Left lung (tissue), 4 donors: ENCODE measurements at regions not wholly inside any gene's neighbourhood (a gene's known extent, or its start where the extent isn't known, plus 50 kb on each side); places are given as distances from the start of the nearest gene placed in this dataset.

ENCODE experiments used
- ATAC-seq: fragments of 200-7000 bp; cut with Tn5 transposase; one replicate; pipeline ENCODE4 v1.9.1; 2020; ENCODE audit warnings: moderate library complexity
- DNase-seq, 4 donors: peaks; one replicate each; pipeline ENCODE4 v3.0.0-alpha.2; 2013 to 2020
- H3K27ac ChIP-seq, 2 donors: fragments of 200-600 bp; sonication (generic) in 1 of 2; one replicate each; pipeline versions ENCODE4 v1.5.0 to v1.8.0; 2020 to 2021
- H3K27me3 ChIP-seq, 2 donors: fragments of 200-600 bp; sonication (generic) in 1 of 2; one replicate each; pipeline versions ENCODE4 v1.5.0 to v1.8.0; 2020 to 2021
- H3K36me3 ChIP-seq, 2 donors: fragments of 200-600 bp; sonication (generic) in 1 of 2; one replicate each; pipeline versions ENCODE4 v1.5.0 to v1.8.0; 2020 to 2021
- H3K4me1 ChIP-seq, 2 donors: fragments of 200-600 bp; one replicate each; pipeline ENCODE4 v1.8.0; 2021
- H3K4me3 ChIP-seq, 2 donors: fragments of 200-600 bp; sonication (generic) in 1 of 2; one replicate each; pipeline versions ENCODE4 v1.5.0 to v1.8.0; 2020 to 2021; ENCODE audit warnings: mild to moderate bottlenecking in 1 of 2
- H3K9me3 ChIP-seq, 2 donors: fragments of 200-600 bp; sonication (generic) in 1 of 2; one replicate each; pipeline versions ENCODE4 v1.5.0 to v1.8.0; 2020 to 2021
- intact Hi-C, 2 donors: fragments of 100-400 bp; cut with DNase I; formaldehyde crosslinking; loops; one replicate each; pipeline versions ENCODE4 v1.11.2 to v1.14.2; 2022
- TF ChIP-seq, protein P1 (sequence below), 2 donors: fragments of 200-600 bp; sonication (generic) in 1 of 2; IDR thresholded peaks; one replicate each; pipeline versions ENCODE4 v1.5.0 to v1.8.0; 2021; ENCODE audit warnings: antibody characterized with exemption in 2 of 2
- donor health status: DM: no; HTN: yes; CAD: no.
- donor health status: DM: no; HTN: no; CAD: no.

DNA sequence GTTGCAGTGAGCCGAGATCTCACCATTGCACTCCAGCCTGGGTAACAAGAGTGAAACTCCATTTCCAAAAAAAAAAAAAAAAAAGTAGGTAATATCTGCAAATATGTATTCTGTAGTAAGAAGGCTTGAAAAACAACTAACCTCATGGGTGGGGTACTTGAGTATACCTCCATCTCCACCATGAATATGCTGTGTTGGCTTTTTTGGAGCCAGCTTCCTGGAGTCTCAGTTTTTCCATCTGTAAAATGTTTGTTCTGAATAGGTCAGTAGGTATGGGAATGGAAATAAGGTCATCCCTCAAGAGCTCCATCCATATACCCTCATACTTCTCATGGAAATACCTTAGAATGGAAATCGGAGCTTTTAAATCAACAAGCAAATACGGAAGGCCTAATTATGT is 430.0 kb upstream of the FAM98A start:
- TF ChIP-seq, protein P1, sequence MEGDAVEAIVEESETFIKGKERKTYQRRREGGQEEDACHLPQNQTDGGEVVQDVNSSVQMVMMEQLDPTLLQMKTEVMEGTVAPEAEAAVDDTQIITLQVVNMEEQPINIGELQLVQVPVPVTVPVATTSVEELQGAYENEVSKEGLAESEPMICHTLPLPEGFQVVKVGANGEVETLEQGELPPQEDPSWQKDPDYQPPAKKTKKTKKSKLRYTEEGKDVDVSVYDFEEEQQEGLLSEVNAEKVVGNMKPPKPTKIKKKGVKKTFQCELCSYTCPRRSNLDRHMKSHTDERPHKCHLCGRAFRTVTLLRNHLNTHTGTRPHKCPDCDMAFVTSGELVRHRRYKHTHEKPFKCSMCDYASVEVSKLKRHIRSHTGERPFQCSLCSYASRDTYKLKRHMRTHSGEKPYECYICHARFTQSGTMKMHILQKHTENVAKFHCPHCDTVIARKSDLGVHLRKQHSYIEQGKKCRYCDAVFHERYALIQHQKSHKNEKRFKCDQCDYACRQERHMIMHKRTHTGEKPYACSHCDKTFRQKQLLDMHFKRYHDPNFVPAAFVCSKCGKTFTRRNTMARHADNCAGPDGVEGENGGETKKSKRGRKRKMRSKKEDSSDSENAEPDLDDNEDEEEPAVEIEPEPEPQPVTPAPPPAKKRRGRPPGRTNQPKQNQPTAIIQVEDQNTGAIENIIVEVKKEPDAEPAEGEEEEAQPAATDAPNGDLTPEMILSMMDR (IDR thresholded peaks at IDR 0.05), result no peak
- intact Hi-C loops, result no loop called here
- Histone ChIP-seq H3K4me3 (no peak overlapping the region), H3K27me3 (no peaks in the 10 kb centered on the region), H3K9me3 (no peaks in the 10 kb centered on the region), H3K27ac (no peak overlapping the region), H3K4me1 (no peaks in the 10 kb centered on the region), H3K36me3 (no peaks in the 10 kb centered on the region)
- no peak for DNase-seq
- ATAC-seq, result no peak

DNA sequence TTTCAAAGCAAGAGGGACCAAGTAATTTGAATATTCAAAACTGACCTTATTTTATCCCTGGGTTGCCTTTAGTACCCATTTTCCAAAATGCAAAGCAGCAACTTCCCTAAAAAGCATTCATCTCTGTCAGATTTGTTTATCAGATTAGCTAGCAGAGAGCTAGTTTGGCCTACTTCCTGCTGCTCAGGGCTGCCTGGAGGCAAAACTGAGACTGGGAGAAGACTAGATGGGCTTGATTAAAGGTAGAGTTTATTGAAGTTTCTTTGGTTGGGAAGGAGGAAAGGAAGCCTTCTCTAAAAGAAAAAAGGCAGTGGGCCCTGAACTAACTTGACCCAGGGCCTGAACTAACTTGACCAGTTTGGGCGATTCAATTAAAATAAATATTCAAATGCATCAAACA is 426.1 kb upstream of the FAM98A start:
- H3K27ac ChIP-seq, result no peak overlapping the region
- intact Hi-C loops, result no loop called here
- TF ChIP-seq, protein P1 (IDR thresholded peaks at IDR 0.05), result no peak
- H3K4me3 ChIP-seq, result no peak overlapping the region
- no peaks in the 10 kb centered on the region for H3K4me1 ChIP-seq
- no peak for DNase-seq
- ATAC-seq, result no peak
- H3K27me3 ChIP-seq, result no peaks in the 10 kb centered on the region
- H3K36me3 ChIP-seq, result no peaks in the 10 kb centered on the region
- H3K9me3 ChIP-seq, result no peaks in the 10 kb centered on the region

DNA sequence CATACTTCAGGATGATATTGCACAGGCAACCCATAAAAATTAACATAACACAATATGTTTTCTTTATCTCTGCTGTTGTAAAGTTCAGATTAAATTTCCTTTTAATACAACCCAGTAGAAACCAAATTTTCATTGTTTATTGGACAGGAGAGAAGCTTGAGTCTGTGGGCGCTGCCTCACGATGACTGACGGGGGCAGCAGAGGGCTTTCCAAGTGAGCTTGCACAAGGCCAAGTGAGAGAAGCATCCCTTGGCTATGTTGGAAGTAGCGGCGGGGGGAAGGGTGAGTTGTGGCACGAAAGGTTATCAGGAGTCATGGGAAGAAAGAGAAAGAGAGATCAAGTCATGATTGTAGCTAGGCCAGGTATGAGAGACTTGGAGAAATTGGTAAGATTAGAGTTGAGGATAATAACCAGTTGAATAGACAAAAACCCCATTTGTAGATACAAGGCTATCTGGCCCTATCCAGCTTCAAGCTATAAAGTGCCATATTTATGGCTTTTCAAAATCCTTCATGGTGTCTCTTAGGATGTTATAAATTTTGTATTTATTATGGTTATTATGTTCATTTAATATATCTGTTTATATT is 413.7 kb upstream of the FAM98A start:
- DNase-seq (peak; percentile 41 to 76 (median 62)), ATAC-seq (peak; percentile 89)
- Histone ChIP-seq H3K4me1 (peaks cover 0 to 5% of the 10 kb centered on the region in 2 donors), H3K9me3 (peaks cover 0 to 7% of the 10 kb centered on the region in 2 donors), H3K27ac (no peak overlapping the region), H3K36me3 (no peaks in the 10 kb centered on the region), H3K27me3 (no peaks in the 10 kb centered on the region), H3K4me3 (no peak overlapping the region)
- TF ChIP-seq, protein P1 (IDR thresholded peaks at IDR 0.05), result peak; percentile 45 to 68
- intact Hi-C loops, result no loop called here

DNA sequence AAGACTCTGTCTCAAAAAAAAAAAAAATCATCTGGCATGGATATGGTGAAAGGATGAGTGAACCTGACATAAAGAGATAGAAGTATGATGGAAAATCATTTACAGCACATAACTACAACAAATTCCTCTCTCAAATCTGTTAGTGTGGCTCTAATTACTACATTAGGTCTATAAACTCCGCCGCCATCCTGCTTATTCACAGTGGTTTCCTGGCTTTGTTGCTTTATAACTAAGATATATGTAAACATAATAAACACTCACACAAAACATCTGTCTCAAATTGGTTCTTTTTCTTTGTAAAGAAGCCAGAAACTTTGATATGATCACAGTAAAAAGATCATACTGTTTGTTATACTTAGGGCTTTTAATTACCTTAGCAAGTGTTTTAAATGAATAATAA is 412.6 kb upstream of the FAM98A start:
- peaks cover 0 to 7% of the 10 kb centered on the region in 2 donors for H3K9me3 ChIP-seq
- no peak overlapping the region for H3K4me3 ChIP-seq
- H3K27me3 ChIP-seq, result no peaks in the 10 kb centered on the region
- intact Hi-C loops, result no loop called here
- H3K27ac ChIP-seq, result no peak overlapping the region
- peaks cover 0 to 5% of the 10 kb centered on the region in 2 donors for H3K4me1 ChIP-seq
- TF ChIP-seq, protein P1 (IDR thresholded peaks at IDR 0.05), result no peak
- ATAC-seq (no peak), DNase-seq (peak in 2 of 4 donors; percentile 32 to 44)
- H3K36me3 ChIP-seq, result no peaks in the 10 kb centered on the region

DNA sequence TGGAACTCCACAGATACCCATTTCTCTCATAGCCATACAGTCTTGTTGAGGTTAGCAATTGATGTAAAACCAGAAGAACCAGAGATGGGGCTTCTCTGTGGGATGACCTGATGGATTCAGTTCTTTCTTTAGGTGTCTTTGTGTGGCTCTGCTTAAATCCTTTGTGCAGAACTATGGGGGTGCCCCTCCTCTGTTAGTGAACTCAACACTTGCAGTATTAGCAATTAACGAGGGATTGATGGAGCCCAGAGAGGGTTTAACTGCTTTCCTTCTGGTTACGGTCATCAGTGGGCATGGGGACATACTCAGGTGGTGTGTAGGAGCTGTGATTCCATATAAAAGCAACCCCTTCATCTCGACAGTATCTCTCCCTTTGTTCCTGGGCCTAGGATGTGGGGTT is 406.8 kb upstream of the FAM98A start:
- DNase-seq (no peak), ATAC-seq (no peak)
- Histone ChIP-seq H3K4me3 (no peak overlapping the region), H3K27ac (no peak overlapping the region), H3K27me3 (no peaks in the 10 kb centered on the region), H3K36me3 (no peaks in the 10 kb centered on the region), H3K9me3 (no peaks in the 10 kb centered on the region), H3K4me1 (no peaks in the 10 kb centered on the region)
- intact Hi-C loops, result no loop called here
- TF ChIP-seq, protein P1 (IDR thresholded peaks at IDR 0.05), result no peak
